Kidney (tissue), 13 donors: ENCODE measurements at regions not wholly inside any gene's neighbourhood (a gene's known extent, or its start where the extent isn't known, plus 50 kb on each side); places are given as distances from the start of the nearest gene placed in this dataset.

ENCODE experiments used
- DNase-seq, 5 donors: peaks; one replicate each; pipeline ENCODE4 v3.0.0-alpha.2; 2013 to 2020
- FAIRE-seq: peaks from 2 replicates; lab custom pipeline; 2012; peaks lifted over from hg19 to GRCh38; lab: Jason Lieb, UNC
- H3K27ac ChIP-seq, 2 donors: one replicate each; pipeline ENCODE4 v1.7.0; 2013; ENCODE audit warnings: low read depth in 2 of 2, low read length in 2 of 2, inconsistent platforms in 1 of 2
- H3K27me3 ChIP-seq: one replicate; pipeline ENCODE4 v1.7.1; 2013; ENCODE audit warnings: low read length, inconsistent platforms; ENCODE audit not compliant: control insufficient read depth, insufficient read depth
- H3K36me3 ChIP-seq, 3 donors: one replicate each; pipeline versions ENCODE4 v1.7.0 to v1.7.1; 2013; ENCODE audit warnings: low read length in 3 of 3, control low read depth in 1 of 3, inconsistent platforms in 1 of 3; ENCODE audit not compliant: insufficient read depth in 3 of 3, control insufficient read depth in 2 of 3
- H3K4me1 ChIP-seq, 3 donors: one replicate each; pipeline versions ENCODE4 v1.7.0 to v1.7.1; 2013; ENCODE audit warnings: low read length in 3 of 3, inconsistent platforms in 1 of 3, low read depth in 1 of 3; ENCODE audit not compliant: control insufficient read depth in 2 of 3, insufficient read depth in 2 of 3
- H3K4me3 ChIP-seq, 3 donors: one replicate each; pipeline versions ENCODE4 v1.7.0 to v1.8.1; 2013; ENCODE audit warnings: low read length in 3 of 3, control low read depth in 1 of 3, inconsistent platforms in 1 of 3
- H3K9ac ChIP-seq, 3 donors: one replicate each; pipeline versions ENCODE4 v1.7.0 to v1.7.1; 2013; ENCODE audit warnings: low read length in 3 of 3, control low read depth in 1 of 3, inconsistent platforms in 1 of 3
- H3K9me3 ChIP-seq, 3 donors: one replicate each; pipeline versions ENCODE4 v1.7.0 to v1.7.1; 2013; ENCODE audit warnings: low read length in 3 of 3, control low read depth in 1 of 3, inconsistent platforms in 1 of 3; ENCODE audit not compliant: control insufficient read depth in 2 of 3, insufficient read depth in 1 of 3
- intact Hi-C: fragments of 100-400 bp; cut with DNase I; formaldehyde crosslinking; loops from one replicate; pipeline ENCODE4 v1.11.1; 2022
- TF ChIP-seq, protein P1 (sequence below): IDR thresholded peaks from 3 replicates; pipeline ENCODE4 v1.5.1; 2012; ENCODE audit warnings: mild to moderate bottlenecking, moderate library complexity, borderline replicate concordance; ENCODE audit not compliant: insufficient read depth; ENCODE audit errors: extremely low read depth
- donor health status: control.
- donor health status: control.
- donor health status: control.
- donor health status: control.
- donor health status: control.
- donor health status: DM: yes; HTN: yes; CAD: no.
- donor health status: Normal renal cell carcinoma (clear cell type).

DNA sequence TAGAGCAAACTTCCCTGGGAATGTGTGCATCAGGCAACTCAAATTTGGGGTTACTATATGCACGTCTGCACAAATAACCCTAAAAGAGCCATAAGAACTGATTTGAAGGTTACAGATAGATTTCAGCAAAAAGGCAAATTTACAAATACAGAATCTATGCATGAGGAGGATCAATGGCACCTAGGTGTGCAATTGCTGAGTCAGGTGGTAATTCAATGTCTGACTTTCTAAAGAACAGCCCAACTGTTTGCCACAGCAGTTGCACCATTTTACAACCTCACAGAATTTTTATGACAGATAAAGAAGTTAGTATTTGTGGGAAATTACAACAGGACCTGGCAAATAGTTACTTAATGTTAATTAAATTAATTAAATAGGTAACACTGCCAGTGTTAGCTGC, 405.5 kb downstream of the TMEM114 start:
- FAIRE-seq (no peak), DNase-seq (no peak)
- H3K36me3 ChIP-seq: no peaks in the 10 kb centered on the region
- H3K27ac ChIP-seq: no peak overlapping the region
- H3K27me3 ChIP-seq: no peaks in the 10 kb centered on the region
- no peaks in the 10 kb centered on the region for H3K9me3 ChIP-seq
- no peak overlapping the region for H3K9ac ChIP-seq
- TF ChIP-seq, protein P1, sequence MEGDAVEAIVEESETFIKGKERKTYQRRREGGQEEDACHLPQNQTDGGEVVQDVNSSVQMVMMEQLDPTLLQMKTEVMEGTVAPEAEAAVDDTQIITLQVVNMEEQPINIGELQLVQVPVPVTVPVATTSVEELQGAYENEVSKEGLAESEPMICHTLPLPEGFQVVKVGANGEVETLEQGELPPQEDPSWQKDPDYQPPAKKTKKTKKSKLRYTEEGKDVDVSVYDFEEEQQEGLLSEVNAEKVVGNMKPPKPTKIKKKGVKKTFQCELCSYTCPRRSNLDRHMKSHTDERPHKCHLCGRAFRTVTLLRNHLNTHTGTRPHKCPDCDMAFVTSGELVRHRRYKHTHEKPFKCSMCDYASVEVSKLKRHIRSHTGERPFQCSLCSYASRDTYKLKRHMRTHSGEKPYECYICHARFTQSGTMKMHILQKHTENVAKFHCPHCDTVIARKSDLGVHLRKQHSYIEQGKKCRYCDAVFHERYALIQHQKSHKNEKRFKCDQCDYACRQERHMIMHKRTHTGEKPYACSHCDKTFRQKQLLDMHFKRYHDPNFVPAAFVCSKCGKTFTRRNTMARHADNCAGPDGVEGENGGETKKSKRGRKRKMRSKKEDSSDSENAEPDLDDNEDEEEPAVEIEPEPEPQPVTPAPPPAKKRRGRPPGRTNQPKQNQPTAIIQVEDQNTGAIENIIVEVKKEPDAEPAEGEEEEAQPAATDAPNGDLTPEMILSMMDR: no peak
- no peaks in the 10 kb centered on the region for H3K4me1 ChIP-seq
- no peak overlapping the region for H3K4me3 ChIP-seq
- intact Hi-C loops: no loop called here

DNA sequence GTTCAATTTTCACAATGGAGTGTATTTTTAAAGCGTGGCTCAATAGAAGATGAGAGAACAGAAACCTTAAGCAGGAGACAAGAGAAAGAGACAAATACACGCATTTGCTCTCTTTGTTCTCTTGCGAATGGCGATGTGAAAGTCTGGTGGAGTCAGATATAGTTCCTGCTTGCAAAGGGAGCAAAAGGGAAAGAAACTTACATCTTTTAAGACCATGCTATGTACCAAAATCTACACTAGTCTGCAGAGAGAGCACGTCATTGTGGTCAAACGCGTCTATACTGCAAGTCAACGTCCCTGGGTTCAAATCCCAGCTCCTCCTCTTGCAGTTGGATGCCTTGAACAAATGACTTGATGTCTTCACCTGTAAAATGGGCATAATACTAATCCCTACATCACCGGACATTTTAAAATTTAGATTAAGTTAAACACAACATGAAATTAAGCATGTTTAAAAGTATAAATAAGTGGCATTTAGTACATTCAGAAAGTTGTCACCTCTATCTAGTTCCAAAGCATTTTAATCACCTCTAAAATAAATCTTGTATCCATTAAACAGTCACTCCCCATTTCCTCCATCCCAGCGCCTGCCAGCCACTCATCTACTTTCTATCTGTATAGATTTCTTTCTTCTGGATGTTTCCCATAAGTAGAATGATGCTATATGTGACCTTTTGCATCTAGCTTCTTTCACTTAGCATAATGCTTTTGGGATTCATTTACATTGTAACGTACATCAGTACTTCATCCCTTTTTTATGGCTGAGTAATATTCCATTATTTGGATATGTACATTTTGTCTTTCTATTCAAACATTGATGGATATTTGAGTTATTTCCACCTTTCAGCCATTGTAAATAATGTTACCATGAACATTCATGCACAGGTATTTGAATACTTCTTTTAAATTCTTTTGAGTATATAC, 406.9 kb downstream of the TMEM114 start:
- H3K36me3 ChIP-seq: no peaks in the 10 kb centered on the region
- intact Hi-C loops: no loop called here

DNA sequence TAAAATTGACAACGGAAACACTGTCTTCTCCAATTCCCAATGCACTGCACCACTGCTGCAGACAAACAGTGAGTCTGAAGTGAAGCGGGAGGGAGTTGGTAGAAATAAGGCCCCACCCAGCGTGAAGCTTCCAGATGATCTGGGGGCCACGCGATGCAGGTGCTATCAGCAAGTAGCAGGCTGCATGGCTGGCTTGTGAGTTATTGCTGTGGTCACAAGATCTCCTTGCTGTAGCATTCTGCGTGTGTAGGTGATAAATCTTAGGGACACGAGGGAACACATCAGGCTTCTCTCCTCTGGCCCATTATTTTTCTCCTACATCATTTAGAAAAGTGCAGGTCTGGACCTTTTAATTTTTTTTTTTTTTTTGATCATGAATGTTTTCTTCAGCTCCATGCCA, 407.6 kb downstream of the TMEM114 start:
- Histone ChIP-seq H3K36me3 (no peaks in the 10 kb centered on the region), H3K27me3 (no peaks in the 10 kb centered on the region), H3K9me3 (no peaks in the 10 kb centered on the region), H3K4me1 (no peaks in the 10 kb centered on the region), H3K27ac (no peak overlapping the region), H3K9ac (no peak overlapping the region), H3K4me3 (no peak overlapping the region)
- DNase-seq: peak in 4 of 5 donors; percentile 51 to 73 (median 65)
- intact Hi-C loops: no loop called here
- FAIRE-seq: no peak
- TF ChIP-seq, protein P1: no peak

More for the DNA sequence above, 406.9 kb downstream of the TMEM114 start:
- TF ChIP-seq, protein P1: no peak
- no peaks in the 10 kb centered on the region for H3K27me3 ChIP-seq
- H3K27ac ChIP-seq: no peak overlapping the region
- DNase-seq (no peak), FAIRE-seq (no peak)
- no peaks in the 10 kb centered on the region for H3K9me3 ChIP-seq
- H3K9ac ChIP-seq: no peak overlapping the region
- no peak overlapping the region for H3K4me3 ChIP-seq
- H3K4me1 ChIP-seq: no peaks in the 10 kb centered on the region
